ENCODE measurements at regions not wholly inside any gene's neighbourhood (a gene's known extent, or its start where the extent isn't known, plus 50 kb on each side); places are given as distances from the start of the nearest gene placed in this dataset.
A peak's percentile ranks its signal among the peaks of the same experiment; 100 is the strongest.

GRCh38 chr10:8956400-8956799 is 901.9 kb downstream of the GATA3 start:
- ATAC-seq (ENCODE audit: low FRiP score) (no peak), DNase-seq (ENCODE audit: low spot score) (no peak)
- no peak for TF ChIP-seq CTCF (IDR thresholded peaks at IDR 0.05)

GRCh38 chr10:8962249-8962648 is 907.8 kb downstream of the GATA3 start:
- TF ChIP-seq CTCF (IDR thresholded peaks at IDR 0.05), result no peak
- no peak for DNase-seq (ENCODE audit: low spot score)
- ATAC-seq (ENCODE audit: low FRiP score), result no peak

- DNase-seq (ENCODE audit: low spot score), result no peak
- no peak for TF ChIP-seq CTCF (IDR thresholded peaks at IDR 0.05)
- no peak for ATAC-seq (ENCODE audit: low FRiP score)
These were observed 912.6 kb downstream of the GATA3 start for GRCh38 chr10:8967061-8967460.

- DNase-seq (ENCODE audit: low spot score) (no peak), ATAC-seq (ENCODE audit: low FRiP score) (no peak)
- TF ChIP-seq CTCF (IDR thresholded peaks at IDR 0.05), result no peak
These were observed 915.4 kb downstream of the GATA3 start for GRCh38 chr10:8969853-8970252.

GRCh38 chr10:8975535-8975934 is 921.0 kb downstream of the GATA3 start:
- TF ChIP-seq CTCF (IDR thresholded peaks at IDR 0.05), result no peak
- ATAC-seq (ENCODE audit: low FRiP score), result no peak
- DNase-seq (ENCODE audit: low spot score), result no peak

GRCh38 chr10:8978100-8978499 is 923.6 kb downstream of the GATA3 start:
- ATAC-seq (ENCODE audit: low FRiP score) (no peak), DNase-seq (ENCODE audit: low spot score) (no peak)
- TF ChIP-seq CTCF (IDR thresholded peaks at IDR 0.05), result no peak

GRCh38 chr10:8979976-8980375 is 925.5 kb downstream of the GATA3 start:
- no peak for TF ChIP-seq CTCF (IDR thresholded peaks at IDR 0.05)
- DNase-seq (ENCODE audit: low spot score) (no peak), ATAC-seq (ENCODE audit: low FRiP score) (peak; percentile 32)
